Endothelial cell (in vitro differentiated cells): ENCODE measurements at regions not wholly inside any gene's neighbourhood (a gene's known extent, or its start where the extent isn't known, plus 50 kb on each side); places are given as distances from the start of the nearest gene placed in this dataset.

Experiments used
- DNase-seq: peaks from one replicate; pipeline ENCODE4 v3.0.0; 2021; ENCODE audit warnings: low spot score
- H3K27ac Mint-ChIP-seq: one replicate; pipeline ENCODE4 v1.8.0; 2021; ENCODE audit warnings: mixed read lengths, inconsistent platforms; ENCODE audit not compliant: unreplicated experiment
- H3K27me3 Mint-ChIP-seq: one replicate; pipeline ENCODE4 v1.8.0; 2021; ENCODE audit warnings: mild to moderate bottlenecking, moderate library complexity, mixed read lengths, inconsistent platforms; ENCODE audit not compliant: unreplicated experiment
- H3K36me3 Mint-ChIP-seq: one replicate; pipeline ENCODE4 v1.8.0; 2021; ENCODE audit warnings: mild to moderate bottlenecking, low read depth, mixed read lengths, inconsistent platforms; ENCODE audit not compliant: unreplicated experiment
- H3K4me1 Mint-ChIP-seq: one replicate; pipeline ENCODE4 v1.8.0; 2021; ENCODE audit warnings: mild to moderate bottlenecking, mixed read lengths, inconsistent platforms; ENCODE audit not compliant: unreplicated experiment
- H3K4me3 Mint-ChIP-seq: one replicate; pipeline ENCODE4 v1.8.0; 2021; ENCODE audit warnings: mild to moderate bottlenecking, mixed read lengths, inconsistent platforms; ENCODE audit not compliant: unreplicated experiment
- H3K9me3 Mint-ChIP-seq: one replicate; pipeline ENCODE4 v1.8.0; 2021; ENCODE audit warnings: mixed read lengths, inconsistent platforms; ENCODE audit not compliant: unreplicated experiment
- TF ChIP-seq, protein P1 (sequence below): fragments of 200-600 bp; sonication (generic); IDR thresholded peaks from one replicate; pipeline ENCODE4 v1.5.0; 2021; ENCODE audit warnings: antibody characterized with exemption; ENCODE audit not compliant: unreplicated experiment

GRCh38 chr10:124223711-124224085 lies 130.3 kb upstream of the CHST15 start:
- no peak overlapping the region for H3K27ac Mint-ChIP-seq
- peaks cover 3% of the 10 kb centered on the region for H3K36me3 Mint-ChIP-seq
- DNase-seq = no peak
- TF ChIP-seq, protein P1, sequence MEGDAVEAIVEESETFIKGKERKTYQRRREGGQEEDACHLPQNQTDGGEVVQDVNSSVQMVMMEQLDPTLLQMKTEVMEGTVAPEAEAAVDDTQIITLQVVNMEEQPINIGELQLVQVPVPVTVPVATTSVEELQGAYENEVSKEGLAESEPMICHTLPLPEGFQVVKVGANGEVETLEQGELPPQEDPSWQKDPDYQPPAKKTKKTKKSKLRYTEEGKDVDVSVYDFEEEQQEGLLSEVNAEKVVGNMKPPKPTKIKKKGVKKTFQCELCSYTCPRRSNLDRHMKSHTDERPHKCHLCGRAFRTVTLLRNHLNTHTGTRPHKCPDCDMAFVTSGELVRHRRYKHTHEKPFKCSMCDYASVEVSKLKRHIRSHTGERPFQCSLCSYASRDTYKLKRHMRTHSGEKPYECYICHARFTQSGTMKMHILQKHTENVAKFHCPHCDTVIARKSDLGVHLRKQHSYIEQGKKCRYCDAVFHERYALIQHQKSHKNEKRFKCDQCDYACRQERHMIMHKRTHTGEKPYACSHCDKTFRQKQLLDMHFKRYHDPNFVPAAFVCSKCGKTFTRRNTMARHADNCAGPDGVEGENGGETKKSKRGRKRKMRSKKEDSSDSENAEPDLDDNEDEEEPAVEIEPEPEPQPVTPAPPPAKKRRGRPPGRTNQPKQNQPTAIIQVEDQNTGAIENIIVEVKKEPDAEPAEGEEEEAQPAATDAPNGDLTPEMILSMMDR = no peak
- peaks cover 4% of the 10 kb centered on the region for H3K27me3 Mint-ChIP-seq
- no peak overlapping the region for H3K4me3 Mint-ChIP-seq
- no peaks in the 10 kb centered on the region for H3K9me3 Mint-ChIP-seq
- peaks cover 20% of the 10 kb centered on the region for H3K4me1 Mint-ChIP-seq

DNA sequence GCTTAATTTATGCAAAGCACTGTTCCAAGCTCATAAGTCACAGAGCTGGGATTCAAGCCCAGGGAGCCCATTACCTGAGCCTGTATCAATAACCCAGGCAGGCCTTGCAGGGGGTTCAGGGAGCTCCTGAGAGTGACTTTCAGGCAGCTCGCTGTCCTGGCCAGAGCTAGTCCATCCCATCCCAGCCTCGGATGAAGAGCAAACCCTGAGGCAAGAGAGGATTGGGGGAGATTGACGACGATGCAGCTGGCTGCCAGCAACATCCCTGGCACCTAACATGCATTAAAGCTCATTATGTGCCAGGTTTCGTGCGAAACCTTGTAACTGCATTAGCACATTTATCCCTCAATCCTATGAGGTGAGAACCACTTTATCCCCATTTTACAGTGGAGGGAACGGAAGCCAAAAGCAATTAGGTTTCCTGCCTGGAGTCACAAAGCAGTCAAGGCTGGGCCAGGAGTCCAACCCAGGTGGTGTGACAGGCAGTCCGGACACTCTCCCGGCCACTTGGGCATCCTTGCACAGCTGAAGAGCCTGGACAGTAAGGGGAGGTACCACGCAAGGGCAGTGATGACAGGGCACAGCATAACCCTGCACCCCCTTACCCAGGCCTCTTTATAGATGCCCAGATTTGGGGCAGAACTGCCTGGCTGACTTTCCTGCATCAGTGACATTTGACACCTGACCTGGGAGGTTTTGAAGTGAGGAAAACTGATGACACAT lies 129.8 kb upstream of the CHST15 start:
- peaks cover 3% of the 10 kb centered on the region for H3K36me3 Mint-ChIP-seq
- DNase-seq = no peak
- TF ChIP-seq, protein P1 = no peak
- peaks cover 4% of the 10 kb centered on the region for H3K27me3 Mint-ChIP-seq
- H3K4me1 Mint-ChIP-seq = peaks cover 20% of the 10 kb centered on the region
- no peak overlapping the region for H3K4me3 Mint-ChIP-seq
- no peaks in the 10 kb centered on the region for H3K9me3 Mint-ChIP-seq
- no peak overlapping the region for H3K27ac Mint-ChIP-seq

DNA sequence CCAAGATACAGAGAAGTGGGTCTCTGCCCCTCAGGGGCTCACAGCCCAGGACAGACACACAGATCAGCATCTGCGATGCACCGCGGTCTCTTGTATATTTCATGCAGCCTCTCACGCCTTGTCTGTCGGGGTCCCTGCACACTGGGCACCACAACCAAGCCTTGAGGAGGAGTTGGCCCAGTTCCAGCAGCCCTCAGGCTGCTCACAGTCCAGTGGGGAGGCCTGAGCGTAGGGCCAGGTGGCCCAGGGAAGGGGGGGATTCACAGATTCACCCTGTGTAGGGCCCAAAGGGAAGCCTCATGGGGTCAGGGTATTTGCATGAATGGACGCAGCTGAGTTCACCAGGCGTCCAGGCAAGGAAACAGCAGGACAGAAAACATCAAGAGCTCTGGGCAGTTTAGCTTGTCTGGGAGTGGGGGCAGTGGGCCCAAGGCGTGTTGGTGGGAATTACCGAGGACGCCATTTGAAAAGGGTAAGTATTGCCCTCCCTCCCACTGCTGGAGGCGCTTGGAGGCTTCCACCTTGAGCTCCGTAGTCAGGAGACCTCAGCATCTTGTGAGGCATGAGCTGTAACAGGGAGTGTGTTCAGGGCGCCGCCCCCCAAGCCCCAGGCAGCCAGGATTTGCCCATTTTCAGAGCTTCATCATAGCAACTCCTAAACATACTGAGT lies 129.1 kb upstream of the CHST15 start:
- H3K4me1 Mint-ChIP-seq = peaks cover 22% of the 10 kb centered on the region
- no peak for DNase-seq
- no peak overlapping the region for H3K4me3 Mint-ChIP-seq
- peaks cover 3% of the 10 kb centered on the region for H3K36me3 Mint-ChIP-seq
- peaks cover 4% of the 10 kb centered on the region for H3K27me3 Mint-ChIP-seq
- no peaks in the 10 kb centered on the region for H3K9me3 Mint-ChIP-seq
- TF ChIP-seq, protein P1 = no peak
- no peak overlapping the region for H3K27ac Mint-ChIP-seq

- peaks cover 30% of the 10 kb centered on the region for H3K4me1 Mint-ChIP-seq
- no peak overlapping the region for H3K27ac Mint-ChIP-seq
- no peak for DNase-seq
- TF ChIP-seq, protein P1 = no peak
- peaks cover 3% of the 10 kb centered on the region for H3K36me3 Mint-ChIP-seq
- H3K9me3 Mint-ChIP-seq = no peaks in the 10 kb centered on the region
- H3K27me3 Mint-ChIP-seq = peaks cover 6% of the 10 kb centered on the region
- no peak overlapping the region for H3K4me3 Mint-ChIP-seq
Observed at GRCh38 chr10:124221356-124222317, 128.2 kb upstream of the CHST15 start.
